ENCODE measurements at regions not wholly inside any gene's neighbourhood (a gene's known extent, or its start where the extent isn't known, plus 50 kb on each side); places are given as distances from the start of the nearest gene placed in this dataset.

GRCh38 chr12:90188857-90189256, 480.2 kb upstream of the ATP2B1 start:
- Histone ChIP-seq H4K20me1 (replicated peaks; ENCODE audit: control insufficient read depth, extremely low read depth, insufficient read depth, low read length) (no peaks in the 10 kb centered on the region), H3K27ac (ENCODE audit: insufficient read depth, low read depth, low read length) (no peak overlapping the region), H3K36me3 (ENCODE audit: control insufficient read depth in 2 of 2, extremely low read depth in 1 of 2, insufficient read depth in 2 of 2, low read length in 2 of 2) (no peaks in the 10 kb centered on the region), H3K9ac (replicated peaks; ENCODE audit: extremely low read depth, insufficient read depth, low read length) (no peak overlapping the region), H3K4me3 (replicated peaks in 1 of 3; ENCODE audit: insufficient read depth in 1 of 3, low read depth in 1 of 3, low read length in 3 of 3) (no peak overlapping the region), H3K4me2 (ENCODE audit: insufficient read depth, low read length) (no peak overlapping the region), H2AFZ (ENCODE audit: low read depth, low read length) (no peak overlapping the region), H3K79me2 (ENCODE audit: control insufficient read depth, insufficient read depth, low read length) (no peaks in the 10 kb centered on the region), H3K4me1 (ENCODE audit: control insufficient read depth, extremely low read depth, insufficient read depth, low read length) (no peaks in the 10 kb centered on the region), H3K9me1 (replicated peaks; ENCODE audit: control insufficient read depth, extremely low read depth, insufficient read depth, low read length) (no peaks in the 10 kb centered on the region), H3K9me3 (replicated peaks; ENCODE audit: control insufficient read depth, insufficient read depth, low read length) (no peaks in the 10 kb centered on the region), H3K27me3 (ENCODE audit: control insufficient read depth in 2 of 2, insufficient read depth in 2 of 2, low read length in 2 of 2) (no peaks in the 10 kb centered on the region)
- BruUV-seq (replicated peaks), result no TSS peak
- dilution Hi-C loops (cut with MboI; ENCODE audit: extremely low pct_ligation_motif_present, low sequenced_read_pairs), result no loop called here
- ChIA-PET POLR2A (no interaction called here), CTCF (no interaction called here)
- FAIRE-seq (no peak), DNase-seq (ENCODE audit: low read depth, low spot score) (no peak)
- TF ChIP-seq POLR2A (IDR thresholded peaks at IDR 0.05; ENCODE audit: low read depth, low read length) (no peak), MYC (IDR thresholded peaks at IDR 0.05; ENCODE audit: low read depth, low read length) (no peak), POLR2AphosphoS5 (IDR thresholded peaks at IDR 0.05; ENCODE audit: insufficient read depth, low read depth, low read length) (no peak)
- intact Hi-C loops (cut with micrococcal nuclease), result no loop called here

GRCh38 chr12:90183201-90183600, 474.6 kb upstream of the ATP2B1 start:
- intact Hi-C loops (cut with micrococcal nuclease) (no loop called here), dilution Hi-C loops (cut with MboI; ENCODE audit: extremely low pct_ligation_motif_present, low sequenced_read_pairs) (no loop called here)
- DNase-seq (ENCODE audit: low read depth, low spot score) (no peak), FAIRE-seq (no peak)
- H3K27ac ChIP-seq (ENCODE audit: insufficient read depth, low read depth, low read length), result no peak overlapping the region
- no peaks in the 10 kb centered on the region for H3K27me3 ChIP-seq (ENCODE audit: control insufficient read depth in 2 of 2, insufficient read depth in 2 of 2, low read length in 2 of 2)
- no peak for TF ChIP-seq POLR2A (IDR thresholded peaks at IDR 0.05; ENCODE audit: low read depth, low read length)
- no peak overlapping the region for H3K4me2 ChIP-seq (ENCODE audit: insufficient read depth, low read length)
- no peaks in the 10 kb centered on the region for H4K20me1 ChIP-seq (replicated peaks; ENCODE audit: control insufficient read depth, extremely low read depth, insufficient read depth, low read length)
- no peaks in the 10 kb centered on the region for H3K79me2 ChIP-seq (ENCODE audit: control insufficient read depth, insufficient read depth, low read length)
- H3K36me3 ChIP-seq (ENCODE audit: control insufficient read depth in 2 of 2, extremely low read depth in 1 of 2, insufficient read depth in 2 of 2, low read length in 2 of 2), result no peaks in the 10 kb centered on the region
- ChIA-PET POLR2A (no interaction called here), CTCF (no interaction called here)
- no peaks in the 10 kb centered on the region for H3K9me1 ChIP-seq (replicated peaks; ENCODE audit: control insufficient read depth, extremely low read depth, insufficient read depth, low read length)
- H3K4me1 ChIP-seq (ENCODE audit: control insufficient read depth, extremely low read depth, insufficient read depth, low read length), result no peaks in the 10 kb centered on the region
- H3K9me3 ChIP-seq (replicated peaks; ENCODE audit: control insufficient read depth, insufficient read depth, low read length), result no peaks in the 10 kb centered on the region
- no peak overlapping the region for H2AFZ ChIP-seq (ENCODE audit: low read depth, low read length)
- H3K4me3 ChIP-seq (replicated peaks in 1 of 3; ENCODE audit: insufficient read depth in 1 of 3, low read depth in 1 of 3, low read length in 3 of 3), result no peak overlapping the region
- no TSS peak for BruUV-seq (replicated peaks)
- no peak overlapping the region for H3K9ac ChIP-seq (replicated peaks; ENCODE audit: extremely low read depth, insufficient read depth, low read length)
